GM21619 (cell line): ENCODE measurements at regions not wholly inside any gene's neighbourhood (a gene's known extent, or its start where the extent isn't known, plus 50 kb on each side); places are given as distances from the start of the nearest gene placed in this dataset.
"Not testable (repeated sequence)": the region's sequence is repeated elsewhere in the genome, so short reads cannot be mapped to it uniquely, and the experiment has no call there.

Source experiments
- ATAC-seq: cut with Tn5 transposase; IDR thresholded peaks from one replicate; pipeline ENCODE4 v1.9.1; 2021; ENCODE audit not compliant: unreplicated experiment

DNA sequence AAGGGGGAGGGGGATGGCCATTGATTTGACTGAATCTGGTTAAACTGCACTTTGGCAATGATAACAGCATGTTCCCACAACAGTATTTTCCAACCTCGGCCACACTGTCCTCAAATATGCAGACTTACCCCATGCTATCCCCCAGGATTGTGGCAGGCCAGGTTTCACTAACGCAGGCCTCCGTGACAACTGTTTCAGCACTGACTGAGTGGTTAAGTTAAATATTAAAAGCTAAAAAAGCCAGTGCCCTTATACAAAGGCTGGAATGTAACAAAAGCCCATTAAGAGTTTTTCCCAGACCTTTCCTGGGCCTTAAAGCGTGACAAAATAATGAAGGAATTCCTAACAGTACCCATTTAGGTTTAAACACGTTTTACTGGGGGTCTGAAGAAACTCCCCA lies 202.9 kb downstream of the USP25 start:
- ATAC-seq: no peak

DNA sequence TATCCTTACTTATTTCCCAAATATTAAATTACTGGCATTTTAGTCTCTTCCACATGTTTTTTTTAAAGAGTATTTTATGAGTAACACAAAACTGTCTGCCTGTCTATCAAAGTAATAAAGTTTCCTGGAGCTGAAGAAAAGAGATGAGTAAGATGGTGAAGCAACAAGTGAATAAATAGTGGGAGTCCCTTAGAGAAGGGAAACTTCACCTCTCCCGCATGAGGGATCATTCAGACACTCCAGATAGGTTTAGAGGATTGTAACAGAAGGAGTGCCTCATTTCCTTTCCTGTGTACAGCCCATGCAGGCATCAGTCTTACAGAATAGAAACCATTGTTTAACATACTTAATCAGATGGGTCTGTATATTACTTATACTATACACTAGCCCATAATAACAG lies 205.7 kb downstream of the USP25 start:
- no peak for ATAC-seq

DNA sequence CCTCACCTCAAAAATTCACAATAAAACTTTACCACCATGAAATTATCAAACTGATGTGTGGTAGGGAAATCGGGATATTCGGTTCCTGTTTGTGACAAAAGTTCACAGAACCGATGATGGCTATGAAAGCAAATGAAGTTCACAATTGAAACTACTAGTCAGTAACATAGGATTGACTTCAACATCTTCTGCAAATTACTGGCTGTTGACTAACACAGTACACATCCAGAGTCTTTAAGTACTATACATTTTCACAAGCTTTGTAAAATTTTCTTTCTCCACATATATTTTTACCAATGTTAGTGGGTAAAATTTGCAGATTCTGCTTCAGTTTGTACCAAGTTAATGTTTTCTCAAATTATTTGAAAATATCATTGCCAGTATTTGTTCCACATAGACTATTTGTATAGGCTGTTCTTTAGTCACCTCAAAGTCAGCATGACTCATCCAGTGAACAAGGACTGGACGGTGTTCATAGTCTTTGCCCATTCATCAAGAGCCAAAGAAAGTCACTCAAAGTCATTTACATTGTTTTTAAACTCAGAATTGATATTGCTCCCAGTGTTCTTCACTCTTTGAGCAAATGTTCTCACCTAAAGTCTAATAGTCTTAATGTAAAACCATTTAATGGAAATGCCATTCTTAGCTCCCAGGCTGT lies 213.4 kb downstream of the USP25 start:
- ATAC-seq: no peak

DNA sequence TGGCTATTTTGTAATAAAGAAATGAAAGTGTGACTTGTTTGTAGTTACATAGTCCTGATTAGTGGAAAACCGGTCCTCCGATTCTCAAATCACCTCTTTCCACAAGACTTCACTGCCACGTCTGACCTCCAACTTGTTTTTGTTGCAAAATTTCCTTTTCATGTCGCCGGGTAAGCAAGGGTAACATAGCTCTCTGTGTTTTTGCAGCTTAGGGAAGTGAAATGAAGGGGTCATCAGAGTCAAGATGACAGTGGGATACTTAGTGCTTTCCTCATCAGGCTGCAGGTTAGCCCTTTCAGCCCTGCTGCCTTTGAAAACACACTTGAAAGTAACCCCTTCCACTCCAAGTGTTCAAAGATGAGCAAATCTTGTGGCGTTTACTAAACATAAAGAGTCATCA lies 217.9 kb downstream of the USP25 start:
- ATAC-seq: no peak

DNA sequence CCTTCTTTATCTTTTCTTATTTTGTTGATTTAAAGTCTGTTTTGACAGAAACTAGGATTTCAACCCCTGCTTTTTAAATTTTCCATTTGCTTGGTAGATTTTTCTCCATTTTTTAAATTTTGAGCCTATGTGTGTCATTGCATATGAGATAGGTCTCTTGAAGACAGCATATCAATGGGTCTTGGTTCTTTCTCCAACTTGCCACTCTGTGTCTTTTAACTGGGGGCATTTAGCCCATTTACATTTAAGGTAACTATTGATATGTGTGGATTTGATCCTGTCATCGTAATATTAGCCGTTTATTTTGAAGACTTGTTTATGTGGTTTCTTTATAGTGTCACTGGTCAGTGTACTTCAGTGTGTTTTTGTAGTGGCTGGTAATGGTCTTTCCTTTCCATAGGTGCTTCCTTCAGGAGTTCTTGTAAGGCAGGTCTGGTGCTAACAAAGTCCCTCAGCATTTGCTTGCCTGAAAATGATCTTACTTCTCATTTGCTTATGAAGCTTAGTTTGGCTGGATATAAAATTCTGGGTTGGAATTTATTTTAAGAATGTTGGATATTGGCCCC lies 223.9 kb downstream of the USP25 start:
- no peak for ATAC-seq

DNA sequence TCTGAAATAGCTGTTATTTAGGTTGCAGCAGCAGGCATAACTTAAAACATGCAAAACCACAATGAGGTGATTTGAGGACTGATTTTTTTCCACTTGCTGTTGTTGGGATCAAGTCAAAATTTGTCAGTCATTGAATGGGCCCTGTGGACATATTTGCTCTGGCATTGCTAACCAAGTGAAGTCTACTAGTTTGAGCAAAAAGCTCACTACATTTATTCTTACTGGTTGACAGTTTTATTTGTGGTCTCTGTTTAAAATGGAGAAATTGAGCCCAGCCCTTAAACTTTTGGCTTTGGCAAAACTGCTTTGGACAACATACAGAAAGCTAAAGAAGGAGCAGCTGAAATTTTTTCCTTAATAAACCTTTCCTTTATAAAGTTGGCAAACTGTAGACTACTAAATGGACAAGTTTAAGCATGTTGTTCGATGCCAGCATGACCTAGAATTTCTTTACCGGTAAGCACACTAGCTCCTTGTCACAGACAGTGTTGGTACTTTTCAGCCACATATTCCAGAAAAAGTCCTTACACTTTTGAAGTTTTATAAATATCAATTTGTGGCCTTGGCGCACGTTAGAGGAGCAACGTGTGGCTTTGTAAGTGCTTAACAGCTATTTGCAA lies 234.6 kb downstream of the USP25 start:
- ATAC-seq: no peak

DNA sequence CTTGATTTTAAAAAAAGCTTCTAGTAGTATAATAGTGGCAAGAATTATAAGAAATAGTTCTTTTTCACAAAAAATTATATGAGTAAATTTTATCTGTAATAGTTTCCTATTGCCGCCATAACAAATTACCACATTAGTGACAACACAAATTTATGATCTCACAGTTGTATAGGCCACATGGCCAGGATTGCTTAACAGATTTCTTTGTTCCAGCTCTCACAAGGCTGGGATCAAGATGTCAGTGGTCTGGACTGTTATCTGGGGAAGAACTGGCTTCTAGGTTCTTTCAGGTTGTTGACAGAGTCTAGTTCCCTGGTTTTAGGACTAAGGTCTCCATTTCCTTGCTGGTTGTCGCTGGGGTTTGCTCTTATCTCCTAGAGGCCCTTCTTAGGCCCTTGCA lies 236.4 kb downstream of the USP25 start:
- ATAC-seq: no peak

DNA sequence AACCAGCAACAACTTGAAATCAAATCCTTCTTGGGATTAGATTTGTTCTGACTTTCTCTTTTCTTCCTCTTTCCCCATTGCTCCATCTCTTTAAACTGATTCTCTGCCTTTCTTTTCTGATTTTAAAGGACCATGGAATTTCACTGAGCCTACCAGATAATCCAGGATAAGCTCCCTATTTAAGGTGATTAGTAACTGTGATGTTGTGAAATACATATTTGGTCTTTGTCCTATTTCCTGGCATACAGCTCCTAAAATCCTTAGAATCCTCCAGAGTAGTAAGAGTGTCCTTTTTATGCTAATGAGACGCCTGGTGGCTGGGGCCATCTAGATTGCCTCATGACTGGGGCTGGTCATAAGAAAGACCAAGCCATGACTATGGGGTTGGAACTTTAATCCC lies 236.9 kb downstream of the USP25 start:
- ATAC-seq: no peak

DNA sequence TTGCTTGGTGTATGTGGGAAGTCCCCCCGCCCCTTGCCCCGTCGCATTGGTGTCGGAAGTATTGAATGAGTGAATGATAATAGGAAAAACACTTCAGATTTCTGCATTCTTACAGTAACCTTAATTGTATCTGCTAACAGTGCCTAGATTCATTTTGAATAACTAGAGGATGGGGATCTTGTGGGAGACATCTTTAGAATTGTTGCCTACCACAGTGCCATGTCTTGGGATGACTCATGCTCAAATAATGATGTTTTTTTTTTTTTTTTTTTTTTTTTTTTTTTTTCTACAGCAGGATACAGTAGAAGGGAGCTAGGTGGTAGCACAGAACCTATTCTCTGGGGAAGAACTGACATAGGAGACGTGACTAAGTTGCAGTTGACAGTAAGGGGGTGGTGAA lies 237.9 kb downstream of the USP25 start:
- ATAC-seq: no peak

DNA sequence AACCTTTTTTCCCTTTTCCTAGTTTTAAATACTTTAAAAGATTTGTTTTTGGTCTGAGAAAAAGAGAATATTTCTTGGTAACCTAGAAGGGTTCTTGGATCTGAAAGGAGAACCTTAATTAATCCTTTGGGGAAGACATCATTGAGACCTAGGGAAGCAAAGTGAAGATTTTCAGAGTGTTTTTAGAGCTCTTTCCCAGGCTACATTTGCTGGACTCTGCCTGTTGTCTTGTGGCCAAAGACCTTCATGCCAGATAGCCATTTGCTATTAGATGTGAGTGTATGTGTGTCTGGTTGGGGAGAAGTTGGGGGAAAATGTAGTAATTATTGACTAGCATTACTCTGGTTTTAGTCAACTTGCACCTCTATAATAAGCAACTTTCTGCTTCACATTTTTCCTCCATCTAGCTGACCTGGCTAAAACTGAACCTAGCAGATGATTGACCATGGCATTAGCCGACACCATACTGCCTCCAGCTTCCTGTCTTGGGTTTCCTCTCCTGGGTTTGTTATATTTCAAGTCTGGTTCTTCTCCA lies 239.1 kb downstream of the USP25 start:
- no peak for ATAC-seq

DNA sequence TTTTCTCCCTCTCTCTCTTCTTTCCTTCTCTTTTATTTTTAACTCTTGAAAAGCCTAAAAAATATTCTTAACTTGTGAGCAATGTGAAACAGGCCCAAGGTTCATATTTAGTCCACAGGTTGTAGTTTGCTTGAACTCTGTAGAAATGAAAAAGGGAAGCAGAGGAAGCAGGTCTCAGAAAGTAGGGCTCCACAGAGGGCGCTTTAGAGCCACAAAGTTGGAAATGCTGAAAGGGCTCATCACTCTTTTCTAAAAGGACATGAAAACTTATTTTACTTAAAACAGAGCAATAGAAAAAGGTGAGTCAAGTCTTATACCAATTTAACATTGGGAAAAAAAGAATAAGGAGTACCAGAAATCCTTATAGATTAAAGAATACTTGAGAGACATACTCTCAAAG lies 247.0 kb downstream of the USP25 start:
- ATAC-seq: no peak

DNA sequence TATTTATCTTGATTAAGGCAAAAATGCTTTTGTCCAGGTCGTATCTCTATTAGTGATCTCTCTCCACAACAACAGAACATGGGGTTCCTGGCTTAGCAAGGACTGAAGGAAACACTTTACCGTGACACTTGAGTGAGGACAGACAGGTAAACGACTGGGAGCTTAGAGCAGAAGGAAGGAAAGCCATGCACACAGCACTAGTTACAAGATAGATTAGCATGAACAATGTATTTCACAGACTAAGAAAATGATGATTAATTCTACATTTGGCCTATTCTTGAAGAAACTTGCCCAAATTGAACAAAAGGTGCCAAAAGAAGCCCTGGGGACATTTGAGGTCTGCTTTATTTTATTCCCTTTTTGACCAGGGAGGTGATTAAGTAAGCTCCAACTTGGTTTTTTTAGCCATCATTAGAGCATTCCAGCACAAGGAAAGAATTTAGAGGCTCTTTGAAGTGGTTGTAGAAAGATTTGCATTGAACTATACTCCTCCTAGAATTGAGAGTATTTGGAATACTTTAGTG lies 248.5 kb downstream of the USP25 start:
- no peak for ATAC-seq

DNA sequence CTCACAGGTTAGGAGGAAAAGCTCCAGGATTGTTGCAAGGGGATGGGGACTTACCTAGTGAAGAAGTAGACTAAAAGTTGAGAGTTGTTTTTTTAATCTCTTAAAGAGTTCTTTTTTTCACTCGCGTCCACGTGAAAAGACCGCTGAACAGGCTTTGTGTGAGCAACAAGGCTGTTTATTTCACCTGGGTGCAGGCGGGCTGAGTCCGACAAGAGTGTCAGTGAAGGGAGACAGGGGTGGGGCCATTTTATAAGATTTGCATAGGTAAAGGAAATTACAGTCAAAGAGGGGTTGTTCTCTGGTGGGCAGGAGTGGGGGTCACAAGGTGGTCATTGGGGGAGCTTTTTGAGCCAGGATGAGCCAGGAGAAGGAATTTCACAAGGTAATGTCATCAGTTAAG lies 249.7 kb downstream of the USP25 start:
- not testable (repeated sequence) for ATAC-seq

DNA sequence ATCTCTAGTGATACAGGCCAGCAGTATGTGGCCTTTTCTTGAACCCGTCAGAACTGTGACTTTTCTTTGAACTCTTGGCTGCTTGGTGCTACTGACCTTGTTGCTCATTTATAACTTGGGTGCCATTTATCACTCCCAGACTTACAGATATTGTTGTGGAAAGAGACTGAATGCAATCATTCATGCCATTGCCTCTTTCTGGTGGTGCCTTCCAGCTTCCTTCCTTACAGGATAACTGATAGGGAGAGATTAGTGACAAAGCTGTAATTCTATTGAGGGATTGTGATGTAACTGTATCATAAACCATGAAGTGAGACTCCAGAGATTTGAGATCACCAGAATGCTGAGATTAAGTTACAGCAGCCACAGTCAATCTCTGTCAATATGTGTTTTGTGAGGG lies 256.5 kb downstream of the USP25 start:
- no peak for ATAC-seq

DNA sequence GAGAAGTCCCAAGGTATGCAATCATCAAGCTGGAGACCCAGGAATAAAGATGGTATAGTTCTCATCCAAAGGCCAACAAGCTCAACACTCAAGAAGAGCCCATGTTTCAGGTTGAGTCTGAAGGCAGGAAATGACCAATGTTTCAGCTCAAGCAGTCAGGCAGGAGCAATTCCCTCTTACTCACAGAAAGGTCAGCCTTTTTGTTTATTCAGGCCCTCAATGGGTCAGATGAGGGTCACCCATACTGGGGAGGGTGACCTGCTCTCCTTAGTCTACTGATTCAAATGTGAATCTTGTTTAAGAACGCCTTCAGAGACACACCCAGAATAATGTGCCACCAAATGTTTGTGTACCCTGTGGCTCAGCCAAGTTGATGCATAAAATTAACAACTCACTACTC lies 262.4 kb downstream of the USP25 start:
- no peak for ATAC-seq

DNA sequence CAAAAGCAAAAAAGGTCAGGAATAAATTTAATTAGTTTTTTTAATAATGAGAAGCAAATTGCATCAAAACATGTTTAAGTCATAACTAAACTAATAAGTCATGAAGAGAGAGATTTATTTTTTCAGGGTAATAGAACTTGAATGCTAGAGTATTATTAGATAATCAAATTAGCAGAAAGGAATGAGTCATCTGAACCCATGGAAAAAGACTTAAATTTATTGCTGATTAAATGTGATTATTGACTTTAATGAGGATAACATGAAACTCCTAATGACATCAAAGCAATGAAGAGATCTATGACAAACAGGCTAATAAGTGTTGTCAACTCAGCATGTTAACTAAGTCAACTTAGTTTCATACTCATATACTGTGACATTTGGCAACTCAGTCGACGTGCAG lies 264.2 kb downstream of the USP25 start:
- no peak for ATAC-seq

DNA sequence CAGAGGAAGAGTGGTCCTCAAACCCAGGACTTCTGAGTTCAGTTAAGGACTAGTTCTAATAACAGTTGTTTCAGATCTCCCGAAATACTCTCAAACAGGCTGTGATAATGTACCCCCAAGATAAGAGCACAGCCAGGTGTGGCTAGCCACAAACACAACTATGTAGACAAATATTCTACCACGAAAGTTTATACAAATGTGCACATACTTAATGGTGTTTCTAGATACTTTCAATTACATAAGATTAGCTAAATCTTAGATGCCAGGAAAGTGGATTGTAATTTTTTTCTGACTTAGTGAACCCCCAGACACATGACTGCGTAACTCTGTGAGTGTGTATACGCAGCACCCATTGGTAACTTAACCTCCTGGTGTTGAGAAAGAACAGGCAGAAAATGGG lies 270.0 kb downstream of the USP25 start:
- ATAC-seq: no peak

DNA sequence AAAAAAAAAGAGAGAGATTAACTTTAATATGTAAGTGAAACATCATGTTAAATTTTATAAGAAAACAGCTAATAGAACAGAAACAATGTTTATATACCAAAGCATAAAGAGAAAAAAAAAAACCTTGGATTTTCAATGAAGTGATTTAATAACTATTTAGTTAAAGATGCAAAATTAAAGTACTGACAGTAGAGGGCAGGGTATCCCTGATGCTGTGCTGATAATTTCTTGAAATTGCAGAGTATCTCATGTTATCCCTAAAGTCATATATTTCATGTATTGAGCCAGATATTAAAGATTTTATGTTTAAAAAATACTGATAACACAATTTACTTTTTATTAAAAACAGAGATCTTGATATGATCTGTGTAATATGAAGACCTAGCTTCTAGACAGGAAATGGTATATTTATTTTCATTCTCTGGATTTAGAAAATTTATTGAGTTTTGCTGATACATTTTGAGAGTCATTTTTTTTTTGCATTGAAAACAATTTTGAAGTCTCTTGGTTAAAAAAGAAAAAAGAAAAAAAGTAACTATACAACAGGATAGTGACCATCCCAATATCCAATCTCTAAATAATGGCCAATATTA lies 273.2 kb downstream of the USP25 start:
- ATAC-seq: no peak

DNA sequence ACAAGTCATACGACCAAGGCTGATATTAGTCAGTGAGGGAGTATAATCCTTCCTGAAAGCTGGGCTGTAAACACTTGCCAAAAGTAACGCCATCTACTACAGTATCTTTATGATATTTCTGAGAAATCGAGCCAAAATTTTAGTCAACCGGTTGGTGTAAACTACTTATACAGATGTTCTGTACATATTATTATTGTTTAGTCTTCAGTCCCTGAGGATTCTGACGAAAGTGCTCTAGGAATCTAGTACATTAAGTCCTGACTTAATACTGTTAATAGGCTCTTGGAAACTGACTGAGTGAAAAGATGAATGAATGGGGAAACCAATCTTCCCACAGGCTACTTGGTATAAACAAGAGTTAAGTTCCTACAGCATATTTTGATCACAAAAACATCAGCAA lies 274.3 kb downstream of the USP25 start:
- no peak for ATAC-seq

DNA sequence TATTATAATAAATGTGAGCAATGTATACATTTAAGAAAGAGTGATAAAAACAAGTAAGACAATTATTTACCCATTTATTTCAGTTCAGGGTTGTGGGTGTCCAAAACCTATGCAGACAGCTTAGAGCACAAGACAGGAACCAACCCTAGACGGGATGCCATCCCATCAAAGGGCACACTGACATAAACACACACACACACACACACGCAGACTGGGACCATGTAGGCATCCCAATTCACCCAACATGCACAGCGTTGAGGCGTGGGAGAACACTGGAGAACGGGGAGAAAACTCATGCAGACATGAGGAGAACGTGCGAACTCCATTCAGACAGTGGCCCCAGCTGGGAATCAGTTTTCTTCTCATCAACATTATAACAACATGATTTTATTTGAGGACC lies 274.7 kb downstream of the USP25 start:
- ATAC-seq: no peak

DNA sequence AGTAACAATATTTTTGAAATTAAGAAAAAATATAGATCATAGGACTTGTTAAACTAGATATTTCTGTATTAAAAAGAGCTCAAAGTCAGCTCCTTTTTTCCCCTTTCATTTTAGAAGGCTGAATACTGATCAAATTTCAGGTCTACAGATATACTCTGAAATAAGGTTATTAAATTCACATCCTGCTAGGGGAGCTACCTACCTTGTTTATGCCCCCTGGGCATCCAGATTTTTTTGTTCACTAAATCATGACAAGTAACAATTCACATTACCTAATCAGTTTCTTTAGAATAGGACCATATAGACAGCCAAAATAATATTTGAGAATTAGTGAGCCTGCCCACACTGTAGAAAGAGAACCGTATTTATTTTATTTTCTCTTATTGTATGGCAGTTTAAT lies 276.2 kb downstream of the USP25 start:
- ATAC-seq: no peak

DNA sequence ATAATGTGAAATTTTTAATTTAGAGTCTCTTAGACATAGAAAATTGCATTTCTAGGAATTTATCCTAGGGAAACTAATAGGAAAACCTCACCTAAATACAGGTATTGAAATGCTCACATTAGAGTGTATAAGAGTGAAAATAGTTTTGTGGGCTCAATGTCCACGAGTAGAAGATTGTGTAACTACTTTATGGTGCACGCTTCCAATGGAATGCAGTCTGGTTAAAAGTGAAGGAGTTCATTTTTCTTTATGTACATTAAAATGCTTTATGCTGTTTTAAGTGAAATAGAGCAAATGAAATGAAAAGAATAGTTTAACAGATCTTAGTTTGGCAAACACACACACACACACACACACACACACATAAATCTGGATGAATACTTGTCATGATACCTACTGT lies 278.2 kb downstream of the USP25 start:
- ATAC-seq: no peak
